CD8-positive, alpha-beta memory T cell (primary cell): ENCODE measurements at regions not wholly inside any gene's neighbourhood (a gene's known extent, or its start where the extent isn't known, plus 50 kb on each side); places are given as distances from the start of the nearest gene placed in this dataset.

Experiments
- CTCF ChIA-PET: fragments of 350-600 bp; sonication (Branson Sonifier 250); formaldehyde crosslinking; loops from one replicate; lab custom pipeline; 2021; ENCODE audit warnings: antibody characterized with exemption; lab: Charles Lee
- POLR2A ChIA-PET: fragments of 350-600 bp; sonication (Branson Sonifier 250); formaldehyde crosslinking; loops from one replicate; lab custom pipeline; 2021; ENCODE audit warnings: antibody characterized with exemption; lab: Charles Lee
- DNase-seq, 5 donors: peaks; one replicate each; pipeline versions ENCODE4 v3.0.0 to v3.0.0-alpha.2; 2020 to 2022; ENCODE audit warnings: mixed read lengths in 1 of 5
- H3K27ac ChIP-seq: one replicate; pipeline ENCODE4 v1.7.0; 2013; ENCODE audit warnings: low read depth, mild to moderate bottlenecking, low read length, moderate library complexity
- H3K27me3 ChIP-seq: 2 replicates; pipeline ENCODE4 v1.7.0; 2013; ENCODE audit warnings: low read length, mild to moderate bottlenecking; ENCODE audit not compliant: insufficient read depth, poor library complexity, severe bottlenecking
- H3K36me3 ChIP-seq: 2 replicates; pipeline ENCODE4 v1.7.0; 2013; ENCODE audit warnings: mild to moderate bottlenecking, low read length, moderate library complexity; ENCODE audit not compliant: insufficient read depth
- H3K4me1 ChIP-seq: 2 replicates; pipeline ENCODE4 v1.7.0; 2013; ENCODE audit warnings: mild to moderate bottlenecking, low read length, moderate library complexity; ENCODE audit not compliant: insufficient read depth
- H3K4me3 ChIP-seq: 2 replicates; pipeline ENCODE4 v1.7.0; 2013; ENCODE audit warnings: mild to moderate bottlenecking, low read length
- H3K9me3 ChIP-seq: 2 replicates; pipeline ENCODE4 v1.7.0; 2013; ENCODE audit warnings: mild to moderate bottlenecking, low read length
- H3K27ac Mint-ChIP-seq, 8 donors: one replicate each; pipeline ENCODE4 v1.8.0; 2020 to 2021; ENCODE audit warnings: mixed read lengths in 8 of 8, mild to moderate bottlenecking in 6 of 8, inconsistent platforms in 3 of 8, moderate library complexity in 3 of 8
- H3K27me3 Mint-ChIP-seq, 2 donors: one replicate each; pipeline ENCODE4 v1.8.0; 2020 to 2021; ENCODE audit warnings: mixed read lengths in 2 of 2, mild to moderate bottlenecking in 1 of 2, moderate library complexity in 1 of 2
- H3K36me3 Mint-ChIP-seq, 3 donors: one replicate each; pipeline ENCODE4 v1.8.0; 2020 to 2021; ENCODE audit warnings: mixed read lengths in 3 of 3, inconsistent platforms in 1 of 3, mild to moderate bottlenecking in 1 of 3
- H3K4me1 Mint-ChIP-seq, 3 donors: one replicate each; pipeline ENCODE4 v1.8.0; 2020 to 2021; ENCODE audit warnings: mixed read lengths in 3 of 3, inconsistent platforms in 1 of 3, mild to moderate bottlenecking in 1 of 3
- H3K4me3 Mint-ChIP-seq, 7 donors: one replicate each; pipeline ENCODE4 v1.8.0; 2020 to 2021; ENCODE audit warnings: mixed read lengths in 7 of 7, mild to moderate bottlenecking in 6 of 7, moderate library complexity in 4 of 7, inconsistent platforms in 2 of 7
- H3K9me3 Mint-ChIP-seq, 5 donors: one replicate each; pipeline ENCODE4 v1.8.0; 2020 to 2022; ENCODE audit warnings: mixed read lengths in 5 of 5, mild to moderate bottlenecking in 3 of 5, moderate library complexity in 2 of 5, inconsistent platforms in 1 of 5

DNA sequence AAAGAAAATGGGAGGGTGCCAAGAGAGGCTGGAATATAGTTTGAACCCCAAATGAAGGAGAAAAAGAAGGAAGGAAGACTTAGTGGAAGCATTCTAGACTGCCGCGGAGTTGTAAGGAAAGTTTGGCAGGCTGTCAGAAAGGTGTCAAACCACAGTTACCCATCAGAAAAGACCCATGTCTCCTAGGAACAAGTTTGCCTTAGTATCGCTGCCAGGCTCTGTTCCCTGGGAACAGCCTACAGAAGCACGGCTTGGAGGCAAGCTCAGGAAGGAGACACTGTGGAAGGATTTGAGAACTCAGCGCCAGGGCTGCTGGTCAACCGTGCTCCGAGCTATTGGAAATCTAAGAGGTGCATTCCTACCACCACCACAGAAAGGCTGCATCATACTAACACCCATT is 197.4 kb downstream of the RRAGC start:
- CTCF ChIA-PET, result no interaction called here
- H3K4me1 Mint-ChIP-seq, result no peaks in the 10 kb centered on the region

DNA sequence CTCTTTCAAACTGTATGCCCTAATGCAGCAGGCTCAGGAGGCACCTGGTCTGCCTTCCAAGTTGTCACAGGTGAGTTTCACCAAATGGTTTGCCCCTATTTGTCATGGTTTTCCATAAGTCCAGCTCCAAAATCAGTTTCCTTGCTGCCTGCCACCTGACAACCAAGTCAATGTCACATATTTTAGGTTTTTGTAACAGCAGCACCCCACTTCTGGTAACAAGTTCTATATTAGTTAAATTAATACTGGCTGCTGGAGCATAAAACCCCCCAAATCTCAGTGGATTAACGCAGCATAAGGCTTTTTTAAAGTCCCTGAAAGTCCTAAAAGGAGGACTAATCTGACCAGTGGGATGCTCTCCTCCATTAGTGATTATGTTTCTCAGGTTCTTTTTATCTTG is 200.7 kb downstream of the RRAGC start:
- Mint-ChIP-seq H3K36me3 (no peaks in the 10 kb centered on the region), H3K4me3 (no peak overlapping the region), H3K9me3 (peaks cover 0 to 8% (median 4%) of the 10 kb centered on the region in 5 donors), H3K4me1 (no peaks in the 10 kb centered on the region), H3K27me3 (peaks cover 21 to 58% of the 10 kb centered on the region in 2 donors), H3K27ac (no peak overlapping the region)
- H3K9me3 ChIP-seq, result no peaks in the 10 kb centered on the region
- no peaks in the 10 kb centered on the region for H3K4me1 ChIP-seq
- no peaks in the 10 kb centered on the region for H3K36me3 ChIP-seq
- ChIA-PET POLR2A (no interaction called here), CTCF (no interaction called here)
- H3K27me3 ChIP-seq, result no peaks in the 10 kb centered on the region
- no peak overlapping the region for H3K4me3 ChIP-seq
- no peak overlapping the region for H3K27ac ChIP-seq
- DNase-seq, result no peak

More for the DNA sequence above, 197.4 kb downstream of the RRAGC start:
- DNase-seq, result no peak
- no peaks in the 10 kb centered on the region for H3K27me3 ChIP-seq
- Mint-ChIP-seq H3K36me3 (peaks cover 0 to 2% (median 0%) of the 10 kb centered on the region in 3 donors), H3K27ac (no peak overlapping the region), H3K4me3 (no peak overlapping the region), H3K27me3 (peaks cover 18 to 49% of the 10 kb centered on the region in 2 donors), H3K9me3 (peaks cover 0 to 15% (median 8%) of the 10 kb centered on the region in 5 donors)
- POLR2A ChIA-PET, result interaction anchor here (0.6 kb wide), 1 partner anchor 675 kb away, joined by 3 read pairs; no protein-coding TSS in a partner anchor
- H3K9me3 ChIP-seq, result no peaks in the 10 kb centered on the region
- no peaks in the 10 kb centered on the region for H3K36me3 ChIP-seq
- H3K4me3 ChIP-seq, result no peak overlapping the region
- H3K4me1 ChIP-seq, result no peaks in the 10 kb centered on the region
- no peak overlapping the region for H3K27ac ChIP-seq

DNA sequence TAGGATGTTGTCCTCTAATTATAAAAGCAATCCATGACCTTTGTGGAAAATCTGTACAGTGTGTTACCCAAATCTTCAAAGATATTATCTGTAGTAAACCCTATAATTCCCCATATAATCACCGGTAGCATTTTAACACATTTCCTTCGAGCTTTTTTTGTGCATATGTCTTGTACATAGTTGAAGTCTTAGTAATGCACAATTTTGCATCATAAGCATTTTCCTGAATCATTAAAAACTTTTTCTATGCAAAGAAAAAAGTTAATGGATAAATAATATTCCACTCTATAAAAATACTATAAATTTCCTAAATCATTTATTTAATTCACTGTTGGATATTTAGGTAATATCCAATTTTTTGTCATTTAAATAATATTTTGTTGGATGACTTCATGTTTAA is 201.7 kb downstream of the RRAGC start:
- POLR2A ChIA-PET, result no interaction called here
- Mint-ChIP-seq H3K4me3 (no peak overlapping the region), H3K9me3 (peaks cover 0 to 8% (median 4%) of the 10 kb centered on the region in 5 donors), H3K27me3 (peaks cover 21 to 50% of the 10 kb centered on the region in 2 donors), H3K36me3 (no peaks in the 10 kb centered on the region), H3K27ac (no peak overlapping the region), H3K4me1 (no peaks in the 10 kb centered on the region)
- no peak overlapping the region for H3K27ac ChIP-seq
- CTCF ChIA-PET, result no interaction called here
- H3K9me3 ChIP-seq, result no peaks in the 10 kb centered on the region
- H3K4me1 ChIP-seq, result no peaks in the 10 kb centered on the region
- H3K36me3 ChIP-seq, result no peaks in the 10 kb centered on the region
- DNase-seq, result no peak
- H3K4me3 ChIP-seq, result no peak overlapping the region
- no peaks in the 10 kb centered on the region for H3K27me3 ChIP-seq

DNA sequence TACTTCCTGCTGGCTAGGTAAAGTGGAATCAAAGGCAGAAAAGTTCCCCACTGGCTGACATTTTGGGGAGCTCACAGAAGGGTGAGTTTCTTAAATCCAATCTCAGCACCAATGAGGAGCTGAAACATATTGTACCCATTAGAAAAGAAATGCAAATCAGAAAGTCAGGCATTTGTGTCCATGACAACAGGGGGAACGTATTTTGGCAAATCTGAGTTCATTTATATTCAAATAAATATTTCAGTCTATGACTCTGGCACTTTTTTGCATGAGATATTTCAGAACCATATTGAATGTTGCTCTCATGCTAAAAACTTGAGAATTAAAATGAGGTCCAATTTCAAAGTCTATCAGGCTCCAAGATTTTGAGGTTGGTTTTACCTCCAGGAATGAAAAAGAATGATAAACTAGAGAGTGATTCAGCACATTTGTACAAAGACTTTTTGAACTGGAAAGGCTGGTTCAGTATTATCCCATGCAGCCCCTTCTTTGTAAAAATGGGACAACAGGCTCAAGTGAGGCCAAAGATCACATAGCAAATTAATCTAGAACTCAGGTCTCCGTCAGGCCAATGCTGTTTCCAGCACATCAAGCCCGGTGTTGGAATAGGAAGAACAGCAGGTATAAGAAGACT is 202.2 kb downstream of the RRAGC start:
- no peaks in the 10 kb centered on the region for H3K36me3 Mint-ChIP-seq
- no peak for DNase-seq
- H3K4me1 Mint-ChIP-seq, result no peaks in the 10 kb centered on the region
- peaks cover 0 to 8% (median 4%) of the 10 kb centered on the region in 5 donors for H3K9me3 Mint-ChIP-seq
- Histone ChIP-seq H3K9me3 (no peaks in the 10 kb centered on the region), H3K27me3 (no peaks in the 10 kb centered on the region), H3K4me1 (no peaks in the 10 kb centered on the region), H3K36me3 (no peaks in the 10 kb centered on the region), H3K4me3 (no peak overlapping the region), H3K27ac (no peak overlapping the region)
- peaks cover 18 to 53% of the 10 kb centered on the region in 2 donors for H3K27me3 Mint-ChIP-seq
- POLR2A ChIA-PET, result no interaction called here
- CTCF ChIA-PET, result interaction anchor here (0.5 kb wide), 1 partner anchor 1697 kb away, joined by 3 read pairs; no protein-coding TSS in a partner anchor
- no peak overlapping the region for H3K27ac Mint-ChIP-seq
- no peak overlapping the region for H3K4me3 Mint-ChIP-seq

DNA sequence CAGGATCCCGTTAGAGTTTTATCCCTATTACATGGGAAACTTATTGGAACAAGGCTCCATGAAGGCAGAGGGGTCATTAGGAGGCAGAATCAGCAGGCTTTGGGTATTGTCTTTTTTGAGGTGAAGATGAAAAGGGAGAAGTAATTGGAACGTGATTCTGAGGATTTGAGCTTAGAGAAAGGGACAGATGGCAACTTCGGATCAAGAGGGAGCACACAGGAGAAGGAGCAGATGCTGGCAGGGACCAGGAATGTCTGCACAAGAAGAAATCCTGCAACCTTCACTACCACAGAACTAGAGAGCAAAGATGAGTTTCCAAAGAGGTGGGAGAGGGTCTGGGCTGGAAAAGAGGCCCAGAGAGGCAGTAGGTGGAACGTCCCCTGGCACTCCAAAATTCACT is 202.8 kb downstream of the RRAGC start:
- H3K36me3 Mint-ChIP-seq, result no peaks in the 10 kb centered on the region
- H3K27me3 Mint-ChIP-seq, result peaks cover 16 to 54% of the 10 kb centered on the region in 2 donors
- no peaks in the 10 kb centered on the region for H3K27me3 ChIP-seq
- H3K27ac ChIP-seq, result no peak overlapping the region
- no peaks in the 10 kb centered on the region for H3K4me1 Mint-ChIP-seq
- no peaks in the 10 kb centered on the region for H3K9me3 ChIP-seq
- POLR2A ChIA-PET, result no interaction called here
- H3K4me3 Mint-ChIP-seq, result no peak overlapping the region
- H3K4me1 ChIP-seq, result no peaks in the 10 kb centered on the region
- H3K4me3 ChIP-seq, result no peak overlapping the region
- H3K9me3 Mint-ChIP-seq, result peaks cover 0 to 8% (median 4%) of the 10 kb centered on the region in 5 donors
- CTCF ChIA-PET, result no interaction called here
- no peak for DNase-seq
- H3K36me3 ChIP-seq, result no peaks in the 10 kb centered on the region
- no peak overlapping the region for H3K27ac Mint-ChIP-seq

DNA sequence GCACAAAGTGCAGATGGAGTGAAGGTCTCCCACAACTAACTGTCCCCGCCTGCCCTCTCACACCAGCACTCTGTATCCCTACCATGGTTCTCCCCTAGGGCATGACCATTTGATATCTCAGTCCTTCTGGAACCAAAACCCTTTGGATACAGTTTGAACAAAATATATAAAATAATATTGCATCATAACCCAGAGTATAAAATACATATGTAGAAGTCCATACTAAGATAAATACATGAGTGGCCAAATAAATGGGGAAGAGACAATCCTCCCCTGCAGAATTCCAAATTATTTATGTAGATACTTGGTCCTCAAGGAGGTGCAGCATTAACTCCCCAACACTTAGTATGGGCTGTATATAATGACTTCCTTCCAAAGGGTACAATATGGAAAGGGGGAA is 207.4 kb downstream of the RRAGC start:
- Mint-ChIP-seq H3K27me3 (peaks cover 17 to 49% of the 10 kb centered on the region in 2 donors), H3K4me3 (no peak overlapping the region), H3K4me1 (no peaks in the 10 kb centered on the region), H3K9me3 (no peaks in the 10 kb centered on the region), H3K27ac (no peak overlapping the region), H3K36me3 (no peaks in the 10 kb centered on the region)
- ChIA-PET CTCF (no interaction called here), POLR2A (no interaction called here)
- Histone ChIP-seq H3K27ac (no peak overlapping the region), H3K9me3 (no peaks in the 10 kb centered on the region), H3K4me3 (no peak overlapping the region), H3K4me1 (no peaks in the 10 kb centered on the region), H3K36me3 (no peaks in the 10 kb centered on the region), H3K27me3 (no peaks in the 10 kb centered on the region)
- DNase-seq, result no peak

DNA sequence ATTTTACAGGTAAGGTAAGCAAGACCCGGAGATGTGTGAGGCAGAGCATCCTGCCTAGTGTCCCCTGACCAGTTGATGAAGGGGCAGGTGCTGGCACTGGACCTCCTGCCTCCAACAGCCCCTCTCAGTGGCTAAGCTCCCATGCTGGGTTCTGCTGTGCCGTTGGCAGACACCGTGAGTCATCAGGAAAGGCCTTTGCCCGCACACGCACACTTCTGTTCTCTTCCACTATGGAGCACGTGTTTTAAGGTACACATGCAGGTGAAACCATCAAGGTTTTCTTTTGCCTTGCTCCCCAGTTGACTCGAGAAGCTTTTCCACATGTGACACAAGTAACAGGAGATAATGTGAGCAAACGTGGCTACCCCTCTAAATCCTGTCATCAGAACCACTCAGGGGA is 207.9 kb downstream of the RRAGC start:
- H3K27ac Mint-ChIP-seq, result no peak overlapping the region
- H3K36me3 ChIP-seq, result no peaks in the 10 kb centered on the region
- no peak overlapping the region for H3K27ac ChIP-seq
- no peaks in the 10 kb centered on the region for H3K36me3 Mint-ChIP-seq
- ChIA-PET CTCF (no interaction called here), POLR2A (no interaction called here)
- no peaks in the 10 kb centered on the region for H3K27me3 ChIP-seq
- no peak overlapping the region for H3K4me3 Mint-ChIP-seq
- no peak for DNase-seq
- H3K27me3 Mint-ChIP-seq, result peaks cover 17 to 48% of the 10 kb centered on the region in 2 donors
- no peaks in the 10 kb centered on the region for H3K4me1 ChIP-seq
- no peaks in the 10 kb centered on the region for H3K9me3 Mint-ChIP-seq
- H3K4me3 ChIP-seq, result no peak overlapping the region
- H3K9me3 ChIP-seq, result no peaks in the 10 kb centered on the region
- H3K4me1 Mint-ChIP-seq, result no peaks in the 10 kb centered on the region

DNA sequence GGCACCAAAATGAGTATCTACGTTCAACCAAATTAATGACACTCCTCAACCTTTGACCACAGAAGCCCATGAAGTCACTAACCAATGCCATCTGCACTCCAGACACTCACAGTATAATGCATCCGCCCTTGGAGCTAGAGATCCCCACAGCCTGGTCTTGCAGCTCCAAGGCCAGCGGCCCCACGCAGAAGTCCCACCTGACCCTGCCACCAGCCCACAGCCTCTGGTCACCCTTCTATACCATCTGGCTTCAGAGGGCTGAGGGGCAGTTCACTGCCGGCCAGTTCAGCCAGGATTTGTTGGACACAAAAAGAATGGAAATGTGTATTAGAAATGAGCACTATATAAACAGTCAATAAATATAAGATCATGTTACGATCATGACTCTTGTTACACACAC is 211.2 kb downstream of the RRAGC start:
- no peaks in the 10 kb centered on the region for H3K36me3 Mint-ChIP-seq
- CTCF ChIA-PET, result no interaction called here
- no peak for DNase-seq

More for the DNA sequence above, 211.2 kb downstream of the RRAGC start:
- Mint-ChIP-seq H3K27ac (no peak overlapping the region), H3K9me3 (peaks cover 0 to 5% (median 0%) of the 10 kb centered on the region in 5 donors), H3K4me3 (no peak overlapping the region), H3K4me1 (no peaks in the 10 kb centered on the region), H3K27me3 (peaks cover 14 to 37% of the 10 kb centered on the region in 2 donors)
- Histone ChIP-seq H3K27me3 (no peaks in the 10 kb centered on the region), H3K27ac (no peak overlapping the region), H3K9me3 (no peaks in the 10 kb centered on the region), H3K4me3 (no peak overlapping the region), H3K36me3 (no peaks in the 10 kb centered on the region), H3K4me1 (no peaks in the 10 kb centered on the region)
- POLR2A ChIA-PET, result no interaction called here
